ENCODE measurements at regions not wholly inside any gene's neighbourhood (a gene's known extent, or its start where the extent isn't known, plus 50 kb on each side); places are given as distances from the start of the nearest gene placed in this dataset.

DNA sequence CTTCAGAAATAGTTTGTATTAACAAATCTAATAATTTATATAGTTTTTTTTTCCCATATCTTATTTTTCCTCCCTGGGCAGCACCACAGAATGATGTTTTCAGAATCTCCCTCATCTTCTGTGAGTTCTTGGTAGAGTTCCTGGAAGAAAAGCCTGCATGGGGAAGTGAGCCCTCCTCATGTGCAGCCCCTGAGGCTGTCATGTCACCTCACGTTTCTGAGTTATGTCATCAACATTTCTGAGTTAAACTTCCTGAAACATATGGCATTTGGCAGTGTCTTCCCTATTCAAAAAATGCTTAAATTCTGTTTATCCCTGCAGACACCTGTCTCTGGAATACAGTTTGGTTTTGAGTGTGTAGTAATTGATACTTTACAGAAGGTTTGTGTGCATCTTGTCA, 979.0 kb downstream of the TMEM121 start:
- no peak for DNase-seq
- no peak overlapping the region for H3K4me3 ChIP-seq
- H3K4me1 ChIP-seq = no peaks in the 10 kb centered on the region
- no peaks in the 10 kb centered on the region for H3K9me3 ChIP-seq
- intact Hi-C loops (cut with DNase I) = no loop called here
- peaks cover 17% of the 10 kb centered on the region for H3K27me3 ChIP-seq (ENCODE audit: low read depth)
- ATAC-seq = no peak
- H3K36me3 ChIP-seq = no peaks in the 10 kb centered on the region
- TF ChIP-seq, protein P1, sequence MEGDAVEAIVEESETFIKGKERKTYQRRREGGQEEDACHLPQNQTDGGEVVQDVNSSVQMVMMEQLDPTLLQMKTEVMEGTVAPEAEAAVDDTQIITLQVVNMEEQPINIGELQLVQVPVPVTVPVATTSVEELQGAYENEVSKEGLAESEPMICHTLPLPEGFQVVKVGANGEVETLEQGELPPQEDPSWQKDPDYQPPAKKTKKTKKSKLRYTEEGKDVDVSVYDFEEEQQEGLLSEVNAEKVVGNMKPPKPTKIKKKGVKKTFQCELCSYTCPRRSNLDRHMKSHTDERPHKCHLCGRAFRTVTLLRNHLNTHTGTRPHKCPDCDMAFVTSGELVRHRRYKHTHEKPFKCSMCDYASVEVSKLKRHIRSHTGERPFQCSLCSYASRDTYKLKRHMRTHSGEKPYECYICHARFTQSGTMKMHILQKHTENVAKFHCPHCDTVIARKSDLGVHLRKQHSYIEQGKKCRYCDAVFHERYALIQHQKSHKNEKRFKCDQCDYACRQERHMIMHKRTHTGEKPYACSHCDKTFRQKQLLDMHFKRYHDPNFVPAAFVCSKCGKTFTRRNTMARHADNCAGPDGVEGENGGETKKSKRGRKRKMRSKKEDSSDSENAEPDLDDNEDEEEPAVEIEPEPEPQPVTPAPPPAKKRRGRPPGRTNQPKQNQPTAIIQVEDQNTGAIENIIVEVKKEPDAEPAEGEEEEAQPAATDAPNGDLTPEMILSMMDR (IDR thresholded peaks at IDR 0.05) = no peak
- H3K27ac ChIP-seq = no peak overlapping the region

DNA sequence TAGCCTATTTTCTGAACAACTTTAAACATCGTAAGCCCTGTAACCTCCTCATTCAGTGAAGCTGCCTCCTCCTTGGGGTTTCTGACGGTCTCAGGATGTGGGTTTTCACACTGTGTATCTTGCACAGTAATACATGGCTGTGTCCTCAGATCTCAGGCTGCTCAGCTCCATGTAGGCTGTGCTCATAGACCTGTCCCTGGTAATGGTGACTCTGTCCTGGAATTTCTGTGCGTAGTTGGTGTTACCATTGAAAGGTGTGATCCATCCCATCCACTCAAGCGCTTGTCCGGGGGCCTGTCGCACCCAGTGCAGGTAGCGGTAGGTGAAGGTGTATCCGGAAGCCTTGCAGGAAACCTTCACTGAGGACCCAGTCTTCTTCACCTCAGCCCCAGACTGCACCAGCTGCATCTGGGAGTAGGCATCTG, 980.5 kb downstream of the TMEM121 start:
- Histone ChIP-seq H3K27me3 (ENCODE audit: low read depth) (peaks cover 19% of the 10 kb centered on the region), H3K4me3 (no peak overlapping the region), H3K9me3 (no peaks in the 10 kb centered on the region), H3K27ac (peak overlapping the region; percentile 36), H3K36me3 (no peaks in the 10 kb centered on the region), H3K4me1 (no peaks in the 10 kb centered on the region)
- intact Hi-C loops (cut with DNase I) = no loop called here
- TF ChIP-seq, protein P1 (IDR thresholded peaks at IDR 0.05) = no peak
- DNase-seq = no peak
- ATAC-seq = peak; percentile 47 to 52

DNA sequence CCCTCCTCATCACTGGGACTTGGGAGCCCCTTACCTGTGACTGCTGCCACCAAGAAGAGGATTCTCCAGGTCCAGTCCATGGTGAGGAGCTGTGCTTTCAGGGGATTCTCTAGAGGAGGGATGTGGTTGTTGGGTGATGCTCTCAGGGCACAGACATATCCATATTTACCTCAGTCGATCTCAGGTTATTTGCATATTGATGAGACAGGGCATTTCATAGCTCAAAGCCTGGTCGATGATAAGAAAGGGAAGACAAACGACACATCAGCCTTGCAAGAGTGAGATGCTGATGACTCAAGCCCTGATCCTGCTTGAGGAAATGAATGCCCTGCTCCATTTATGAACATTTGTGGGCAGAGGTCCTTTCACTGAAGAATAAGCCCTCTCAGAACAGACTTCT, 981.0 kb downstream of the TMEM121 start:
- no peaks in the 10 kb centered on the region for H3K36me3 ChIP-seq
- no peak for DNase-seq
- peak overlapping the region; percentile 36 for H3K27ac ChIP-seq
- H3K27me3 ChIP-seq (ENCODE audit: low read depth) = peaks cover 23% of the 10 kb centered on the region
- ATAC-seq = no peak
- intact Hi-C loops (cut with DNase I) = no loop called here
- H3K9me3 ChIP-seq = no peaks in the 10 kb centered on the region
- no peak overlapping the region for H3K4me3 ChIP-seq
- TF ChIP-seq, protein P1 (IDR thresholded peaks at IDR 0.05) = no peak
- no peaks in the 10 kb centered on the region for H3K4me1 ChIP-seq

DNA sequence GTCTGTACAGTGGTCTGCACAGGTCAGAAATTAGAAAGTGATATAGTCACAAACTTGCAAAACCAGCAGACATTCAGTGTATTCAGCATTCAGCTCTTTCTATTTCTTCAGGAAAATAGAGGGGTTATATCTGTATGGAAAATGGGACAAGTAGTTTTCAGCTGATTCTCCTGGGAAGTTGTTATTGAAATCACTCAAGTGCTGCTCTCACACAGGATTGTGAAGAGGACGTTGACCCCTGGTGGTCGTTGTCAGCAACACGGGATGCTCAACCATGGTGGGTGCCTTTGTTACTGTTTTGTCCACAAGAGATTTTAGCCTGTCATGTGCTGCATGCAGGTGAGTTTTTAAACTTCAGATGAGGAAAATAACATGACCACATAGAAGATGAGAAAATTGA, 981.8 kb downstream of the TMEM121 start:
- DNase-seq = no peak
- intact Hi-C loops (cut with DNase I) = no loop called here
- ATAC-seq = no peak
- H3K36me3 ChIP-seq = no peaks in the 10 kb centered on the region
- peaks cover 27% of the 10 kb centered on the region for H3K27me3 ChIP-seq (ENCODE audit: low read depth)
- H3K4me1 ChIP-seq = no peaks in the 10 kb centered on the region
- H3K27ac ChIP-seq = no peak overlapping the region
- H3K4me3 ChIP-seq = no peak overlapping the region
- H3K9me3 ChIP-seq = no peaks in the 10 kb centered on the region
- TF ChIP-seq, protein P1 (IDR thresholded peaks at IDR 0.05) = no peak

DNA sequence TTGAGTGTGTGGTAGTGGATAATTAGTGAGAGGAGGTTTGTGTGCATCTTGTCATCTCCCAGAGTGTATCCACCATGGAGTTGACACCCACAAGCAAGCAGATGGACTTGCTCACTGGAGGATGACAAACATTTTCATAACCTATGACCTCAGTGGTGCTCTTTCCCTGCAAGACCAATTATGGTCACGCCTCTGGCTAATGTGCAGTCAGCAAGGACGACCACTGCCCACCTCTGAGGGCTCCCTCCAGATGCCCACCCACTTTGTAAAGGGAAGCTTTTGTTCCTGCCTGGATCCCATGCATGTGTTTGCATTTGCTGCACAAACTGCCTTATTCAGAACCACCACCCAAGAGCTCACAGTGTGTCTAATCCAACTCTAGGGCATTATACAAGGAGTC, 982.8 kb downstream of the TMEM121 start:
- DNase-seq (no peak), ATAC-seq (no peak)
- TF ChIP-seq, protein P1 (IDR thresholded peaks at IDR 0.05) = no peak
- Histone ChIP-seq H3K36me3 (no peaks in the 10 kb centered on the region), H3K4me1 (no peaks in the 10 kb centered on the region), H3K27ac (no peak overlapping the region), H3K4me3 (no peak overlapping the region), H3K27me3 (ENCODE audit: low read depth) (peaks cover 27% of the 10 kb centered on the region), H3K9me3 (no peaks in the 10 kb centered on the region)
- intact Hi-C loops (cut with DNase I) = no loop called here

DNA sequence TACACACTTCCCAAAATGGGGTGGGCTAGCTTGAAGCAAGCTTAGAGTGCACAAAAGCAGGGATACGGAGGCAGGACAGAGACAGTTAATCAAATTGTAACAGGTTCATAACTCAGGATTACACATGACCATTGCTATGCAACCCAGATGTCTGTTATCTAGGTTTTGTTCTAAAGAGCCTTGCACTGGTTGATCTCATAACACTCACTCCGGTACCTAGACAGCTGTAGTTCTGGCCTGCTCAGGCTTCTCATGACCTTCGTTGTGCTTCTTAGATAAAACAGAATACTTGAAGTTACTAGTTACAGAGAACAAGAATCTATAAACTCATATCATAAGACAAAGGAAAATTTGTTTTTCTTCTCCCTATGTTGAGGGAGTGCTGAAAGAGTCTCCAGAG, 983.4 kb downstream of the TMEM121 start:
- peaks cover 23% of the 10 kb centered on the region for H3K27me3 ChIP-seq (ENCODE audit: low read depth)
- H3K36me3 ChIP-seq = no peaks in the 10 kb centered on the region
- TF ChIP-seq, protein P1 (IDR thresholded peaks at IDR 0.05) = no peak
- no peak overlapping the region for H3K27ac ChIP-seq
- DNase-seq (no peak), ATAC-seq (no peak)
- H3K4me1 ChIP-seq = no peaks in the 10 kb centered on the region
- intact Hi-C loops (cut with DNase I) = no loop called here
- H3K4me3 ChIP-seq = no peak overlapping the region
- no peaks in the 10 kb centered on the region for H3K9me3 ChIP-seq

All from lower lobe of right lung (tissue), 2 donors.